ENCODE measurements at regions not wholly inside any gene's neighbourhood (a gene's known extent, or its start where the extent isn't known, plus 50 kb on each side); places are given as distances from the start of the nearest gene placed in this dataset.

- TF ChIP-seq, protein P1, sequence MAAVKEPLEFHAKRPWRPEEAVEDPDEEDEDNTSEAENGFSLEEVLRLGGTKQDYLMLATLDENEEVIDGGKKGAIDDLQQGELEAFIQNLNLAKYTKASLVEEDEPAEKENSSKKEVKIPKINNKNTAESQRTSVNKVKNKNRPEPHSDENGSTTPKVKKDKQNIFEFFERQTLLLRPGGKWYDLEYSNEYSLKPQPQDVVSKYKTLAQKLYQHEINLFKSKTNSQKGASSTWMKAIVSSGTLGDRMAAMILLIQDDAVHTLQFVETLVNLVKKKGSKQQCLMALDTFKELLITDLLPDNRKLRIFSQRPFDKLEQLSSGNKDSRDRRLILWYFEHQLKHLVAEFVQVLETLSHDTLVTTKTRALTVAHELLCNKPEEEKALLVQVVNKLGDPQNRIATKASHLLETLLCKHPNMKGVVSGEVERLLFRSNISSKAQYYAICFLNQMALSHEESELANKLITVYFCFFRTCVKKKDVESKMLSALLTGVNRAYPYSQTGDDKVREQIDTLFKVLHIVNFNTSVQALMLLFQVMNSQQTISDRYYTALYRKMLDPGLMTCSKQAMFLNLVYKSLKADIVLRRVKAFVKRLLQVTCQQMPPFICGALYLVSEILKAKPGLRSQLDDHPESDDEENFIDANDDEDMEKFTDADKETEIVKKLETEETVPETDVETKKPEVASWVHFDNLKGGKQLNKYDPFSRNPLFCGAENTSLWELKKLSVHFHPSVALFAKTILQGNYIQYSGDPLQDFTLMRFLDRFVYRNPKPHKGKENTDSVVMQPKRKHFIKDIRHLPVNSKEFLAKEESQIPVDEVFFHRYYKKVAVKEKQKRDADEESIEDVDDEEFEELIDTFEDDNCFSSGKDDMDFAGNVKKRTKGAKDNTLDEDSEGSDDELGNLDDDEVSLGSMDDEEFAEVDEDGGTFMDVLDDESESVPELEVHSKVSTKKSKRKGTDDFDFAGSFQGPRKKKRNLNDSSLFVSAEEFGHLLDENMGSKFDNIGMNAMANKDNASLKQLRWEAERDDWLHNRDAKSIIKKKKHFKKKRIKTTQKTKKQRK (IDR thresholded peaks at IDR 0.05; ENCODE audit: low read depth, low read length) = no peak
- no peak for TF ChIP-seq POLR2A (IDR thresholded peaks at IDR 0.05; ENCODE audit: low read depth, low read length)
- no peak for TF ChIP-seq ATF7 (IDR thresholded peaks at IDR 0.05; ENCODE audit: low read depth)
- no peak for TF ChIP-seq REST (IDR thresholded peaks at IDR 0.05; ENCODE audit: low read depth, low read length)
Measured at GRCh38 chrX:69032601-69033000, 132.7 kb downstream of the PJA1 start (continued).

GRCh38 chrX:69031971-69032391 lies 133.3 kb downstream of the PJA1 start:
- POLR2A ChIA-PET = no interaction called here
- intact Hi-C loops (cut with micrococcal nuclease; ENCODE audit: unreplicated experiment) (no loop called here), in situ Hi-C loops (cut with MboI) (no loop called here)
- no peak for FAIRE-seq
- Histone ChIP-seq H3K9ac (ENCODE audit: control insufficient read depth, insufficient read depth, low read length) (no peak overlapping the region), H3K36me3 (ENCODE audit: control insufficient read depth in 2 of 2, insufficient read depth in 2 of 2, low read length in 1 of 2) (no peaks in the 10 kb centered on the region), H2AFZ (ENCODE audit: control insufficient read depth, low read depth, low read length) (no peak overlapping the region), H4K20me1 (ENCODE audit: control insufficient read depth, insufficient read depth) (no peaks in the 10 kb centered on the region), H3K4me1 (ENCODE audit: control insufficient read depth, insufficient read depth, low read length) (peaks cover 21% of the 10 kb centered on the region), H3K27me3 (replicated peaks in 1 of 2; ENCODE audit: control insufficient read depth in 2 of 2, insufficient read depth in 2 of 2, low read length in 1 of 2) (no peaks in the 10 kb centered on the region; a peak in 1 of 4 replicates), H3K4me3 (no peak overlapping the region), H3K79me2 (ENCODE audit: control insufficient read depth, insufficient read depth, low read length) (no peaks in the 10 kb centered on the region), H3K27ac (ENCODE audit: control insufficient read depth, insufficient read depth) (no peak overlapping the region), H3K9me3 (replicated peaks; ENCODE audit: control insufficient read depth, insufficient read depth, low read length) (no peaks in the 10 kb centered on the region), H3K4me2 (ENCODE audit: control insufficient read depth, insufficient read depth) (no peak overlapping the region)
- BruUV-seq (replicated peaks) = no TSS peak
- RAD21 ChIA-PET (ENCODE audit: unreplicated experiment) = no interaction called here
- 45% methylated on average over 2 of the region's 2 CpGs for WGBS (ENCODE audit: insufficient coverage, insufficient replicate concordance, low lambda C conversion rate, missing lambda C conversion rate)
- SMC1A ChIA-PET (ENCODE audit: uncharacterized antibody, unreplicated experiment) = no interaction called here
- no peak for DNase-seq (ENCODE audit: low read depth, low spot score)
- no peak for ATAC-seq
- CTCF ChIA-PET = no interaction called here
- TF ChIP-seq BHLHE40 (IDR thresholded peaks at IDR 0.05; ENCODE audit: borderline replicate concordance in 1 of 2, low read depth in 2 of 2, low read length in 1 of 2) (no peak), CEBPB (IDR thresholded peaks at IDR 0.05; ENCODE audit: borderline replicate concordance in 1 of 2, low read depth in 2 of 2, low read length in 2 of 2) (no peak), RAD21 (IDR thresholded peaks at IDR 0.05; ENCODE audit: insufficient read depth, low read depth, low read length) (no peak), CHD2 (IDR thresholded peaks at IDR 0.05; ENCODE audit: borderline replicate concordance, low read depth, low read length) (no peak), ZBTB40 (IDR thresholded peaks at IDR 0.05; ENCODE audit: borderline replicate concordance) (no peak), SUZ12 (IDR thresholded peaks at IDR 0.05; ENCODE audit: unreplicated experiment) (no peak), WRNIP1 (IDR thresholded peaks at IDR 0.05; ENCODE audit: borderline replicate concordance, low read depth, low read length) (no peak), PML (IDR thresholded peaks at IDR 0.05; ENCODE audit: low read length) (no peak), GATAD2B (conservative IDR thresholded peaks at IDR 0.05; ENCODE audit: low read depth) (no peak)

All from GM12878 (cell line).